ENCODE measurements at regions not wholly inside any gene's neighbourhood (a gene's known extent, or its start where the extent isn't known, plus 50 kb on each side); places are given as distances from the start of the nearest gene placed in this dataset.

DNA sequence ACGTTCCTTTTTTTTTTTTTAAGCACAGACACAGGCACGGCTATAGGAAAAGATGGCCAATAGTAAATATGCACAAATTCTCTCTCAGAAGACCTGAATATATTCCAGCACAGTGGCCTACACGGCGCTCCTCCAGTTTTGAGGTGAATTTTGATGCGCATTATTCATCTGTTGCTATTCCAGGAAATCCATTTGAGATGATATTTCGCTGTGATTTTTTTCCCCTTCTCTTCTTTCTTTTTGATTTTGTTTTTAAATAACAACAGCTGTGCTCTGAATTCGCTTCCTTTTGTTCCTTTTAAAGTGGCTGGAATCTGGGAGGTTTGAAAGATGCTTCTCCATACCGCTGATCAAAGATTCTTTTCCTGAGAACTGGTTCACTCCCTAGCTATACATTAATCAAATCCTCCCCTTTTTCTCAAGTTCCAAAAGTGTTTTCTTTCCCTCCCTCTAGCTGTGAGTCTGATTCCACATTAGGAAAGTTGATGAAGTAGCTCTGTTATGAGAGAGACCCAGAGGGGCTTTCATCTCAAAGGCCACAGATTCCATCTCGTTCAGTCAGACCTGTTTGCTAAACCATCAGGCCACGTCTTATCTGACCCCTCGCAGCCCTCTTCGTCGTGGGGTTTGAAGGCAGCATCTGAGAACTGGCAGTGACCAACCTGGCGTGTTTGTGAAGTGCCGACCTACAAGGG, 602.7 kb upstream of the NRP1 start:
- TF ChIP-seq, protein P1, sequence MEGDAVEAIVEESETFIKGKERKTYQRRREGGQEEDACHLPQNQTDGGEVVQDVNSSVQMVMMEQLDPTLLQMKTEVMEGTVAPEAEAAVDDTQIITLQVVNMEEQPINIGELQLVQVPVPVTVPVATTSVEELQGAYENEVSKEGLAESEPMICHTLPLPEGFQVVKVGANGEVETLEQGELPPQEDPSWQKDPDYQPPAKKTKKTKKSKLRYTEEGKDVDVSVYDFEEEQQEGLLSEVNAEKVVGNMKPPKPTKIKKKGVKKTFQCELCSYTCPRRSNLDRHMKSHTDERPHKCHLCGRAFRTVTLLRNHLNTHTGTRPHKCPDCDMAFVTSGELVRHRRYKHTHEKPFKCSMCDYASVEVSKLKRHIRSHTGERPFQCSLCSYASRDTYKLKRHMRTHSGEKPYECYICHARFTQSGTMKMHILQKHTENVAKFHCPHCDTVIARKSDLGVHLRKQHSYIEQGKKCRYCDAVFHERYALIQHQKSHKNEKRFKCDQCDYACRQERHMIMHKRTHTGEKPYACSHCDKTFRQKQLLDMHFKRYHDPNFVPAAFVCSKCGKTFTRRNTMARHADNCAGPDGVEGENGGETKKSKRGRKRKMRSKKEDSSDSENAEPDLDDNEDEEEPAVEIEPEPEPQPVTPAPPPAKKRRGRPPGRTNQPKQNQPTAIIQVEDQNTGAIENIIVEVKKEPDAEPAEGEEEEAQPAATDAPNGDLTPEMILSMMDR (IDR thresholded peaks at IDR 0.05), result no peak
- no peak for TF ChIP-seq POLR2A (IDR thresholded peaks at IDR 0.05)
